ENCODE measurements at regions not wholly inside any gene's neighbourhood (a gene's known extent, or its start where the extent isn't known, plus 50 kb on each side); places are given as distances from the start of the nearest gene placed in this dataset.

DNA sequence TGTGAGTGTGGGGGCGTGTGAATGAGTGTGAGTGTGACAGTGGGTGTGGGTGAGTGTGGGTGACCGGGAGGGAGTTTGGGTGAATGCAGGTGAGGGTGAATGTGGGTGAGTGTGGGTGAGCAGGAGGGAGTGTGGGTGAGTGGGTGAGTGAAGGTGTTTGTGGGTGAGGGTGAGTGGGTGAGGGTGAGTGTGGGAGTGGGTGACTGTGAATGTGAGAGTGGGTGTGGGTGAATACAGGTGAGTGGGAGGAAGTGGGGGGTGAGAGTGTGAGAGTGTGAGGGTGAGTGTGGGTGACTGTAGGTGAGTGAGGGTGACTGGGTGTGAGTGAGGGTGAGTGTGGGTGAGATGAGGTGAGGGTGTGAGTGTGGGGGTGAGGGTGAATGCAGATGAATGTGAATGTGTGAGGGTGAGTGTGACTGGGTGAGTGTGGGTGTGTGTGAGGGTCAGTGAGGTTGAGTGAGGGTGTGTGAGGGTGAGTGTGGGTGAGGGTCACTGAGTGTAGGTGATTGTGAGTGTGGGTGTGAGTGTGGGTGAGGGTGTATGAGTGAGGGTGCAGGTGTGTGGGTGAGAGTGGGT, 1677.3 kb upstream of the TENM3 start:
- no peak for FAIRE-seq

DNA sequence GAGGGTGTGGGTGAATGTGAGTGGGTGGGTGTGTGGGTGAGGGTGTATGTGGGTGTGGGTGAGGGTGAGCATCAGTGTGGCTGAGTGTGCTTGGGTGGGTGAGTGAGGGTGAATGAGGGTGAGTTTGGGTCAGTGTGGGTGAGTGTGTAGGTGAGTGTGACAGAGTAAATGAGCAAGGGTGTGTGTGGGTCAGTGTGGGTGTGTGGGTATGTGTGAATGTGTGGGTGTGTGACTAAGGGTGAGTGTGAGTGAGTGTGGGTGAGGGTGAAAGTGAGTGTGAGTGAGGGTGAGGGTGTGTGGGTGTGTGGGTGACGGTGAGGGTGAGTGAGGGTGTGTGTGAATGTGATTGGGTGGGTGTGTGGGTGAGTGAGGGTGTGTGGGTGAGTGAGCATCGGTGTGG, 1676.7 kb upstream of the TENM3 start:
- no peak for FAIRE-seq

DNA sequence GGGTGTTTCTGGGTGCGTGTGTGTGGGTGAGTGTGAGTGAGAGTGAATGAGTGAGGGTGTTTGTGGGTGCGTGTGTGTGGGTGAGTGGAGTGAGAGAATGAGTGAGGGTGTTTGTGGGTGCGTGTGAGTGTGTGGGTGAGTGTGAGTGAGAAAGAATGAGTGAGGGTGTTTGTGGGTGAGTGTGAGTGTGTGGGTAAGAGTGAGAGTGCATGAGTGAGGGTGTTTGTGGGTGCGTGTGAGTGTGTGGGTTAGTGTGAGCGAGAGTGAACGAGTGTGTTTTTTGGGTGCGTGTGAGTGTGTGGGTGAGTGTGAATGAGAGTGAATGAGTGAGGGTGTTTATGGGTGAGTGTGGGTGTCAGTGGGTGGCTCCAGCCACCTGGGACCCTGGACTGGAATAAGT, 1676.1 kb upstream of the TENM3 start:
- no peak for FAIRE-seq

DNA sequence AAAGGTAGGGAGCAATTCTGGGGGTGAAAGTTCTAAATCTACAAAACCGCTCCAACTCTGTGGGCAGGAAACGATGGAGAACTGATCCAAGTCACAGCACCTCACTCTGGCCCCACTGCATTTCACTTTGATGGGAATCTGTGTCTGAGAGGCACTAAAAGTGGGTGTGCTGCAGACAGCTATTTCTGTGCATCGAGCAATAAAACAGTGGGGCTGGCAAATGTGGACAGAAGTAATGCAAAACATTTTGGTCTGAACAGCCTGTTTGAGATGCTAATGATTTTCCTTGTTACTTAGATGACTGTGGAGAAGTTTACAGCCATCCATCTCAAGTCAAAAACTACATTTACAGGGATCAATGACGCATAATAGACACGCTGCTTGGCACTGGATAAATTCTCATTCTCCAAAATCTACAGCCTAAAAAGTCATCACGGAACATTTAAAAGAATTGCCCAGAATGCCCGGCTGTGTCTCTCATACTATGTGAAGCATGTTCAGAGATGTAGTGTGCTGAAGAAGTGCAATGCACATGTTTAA, 1671.6 kb upstream of the TENM3 start:
- no peak for FAIRE-seq

DNA sequence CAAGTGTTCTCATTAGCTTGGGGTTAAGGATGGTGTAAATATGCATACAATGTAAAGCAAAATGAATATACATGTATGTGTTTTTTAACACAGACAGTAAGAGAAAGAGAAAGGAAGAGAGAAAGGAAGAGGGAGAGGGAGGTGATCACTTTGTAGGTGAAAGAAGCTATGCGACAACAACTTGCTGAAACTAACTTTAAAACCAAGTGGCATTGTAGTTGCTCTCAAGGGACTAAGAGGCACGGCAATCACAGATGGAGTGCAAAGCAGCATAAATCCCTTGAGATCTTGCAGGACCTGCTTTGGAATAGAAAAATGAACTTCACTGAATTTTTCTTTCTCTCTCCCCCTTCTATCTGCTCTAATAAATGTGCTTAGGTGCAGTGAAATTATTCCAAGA, 1665.0 kb upstream of the TENM3 start:
- no peak for FAIRE-seq

DNA sequence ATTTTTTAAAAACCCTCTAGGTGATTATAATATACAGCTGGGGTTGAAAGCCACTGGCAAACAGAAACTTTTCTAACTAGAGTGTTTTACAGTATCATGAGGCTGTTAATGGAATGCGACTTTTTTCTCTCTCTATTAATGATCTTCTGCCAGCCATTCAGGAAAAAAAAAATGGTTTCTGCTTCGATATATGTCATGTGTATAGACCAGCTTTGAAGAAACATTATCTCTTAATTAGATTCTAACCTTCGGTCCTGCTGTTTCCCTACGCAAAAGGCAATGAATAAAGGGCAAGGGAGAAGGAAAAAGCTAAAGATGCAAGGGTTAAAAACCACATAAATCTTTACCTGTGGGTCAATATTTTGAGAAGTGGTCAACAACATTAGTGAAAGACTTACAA, 1662.1 kb upstream of the TENM3 start:
- FAIRE-seq, result no peak

DNA sequence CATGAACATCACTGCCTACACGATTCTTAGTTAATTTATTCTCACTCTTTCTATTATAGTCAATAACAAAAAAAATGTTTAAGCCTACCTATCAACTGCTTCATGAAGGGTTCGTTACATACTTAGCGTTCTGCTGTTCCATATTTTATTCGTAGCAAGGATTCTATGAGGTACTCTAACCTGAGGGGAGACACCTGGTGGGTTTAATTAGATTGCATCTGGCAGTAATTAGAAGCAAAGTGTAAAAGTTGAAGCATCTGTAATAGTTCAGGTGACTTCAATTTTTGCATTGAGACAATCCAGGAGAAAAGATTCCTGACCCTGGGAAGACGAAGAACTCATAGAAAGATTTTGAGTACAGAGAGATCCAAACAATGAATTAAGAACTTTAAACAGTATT, 1655.8 kb upstream of the TENM3 start:
- FAIRE-seq, result no peak

DNA sequence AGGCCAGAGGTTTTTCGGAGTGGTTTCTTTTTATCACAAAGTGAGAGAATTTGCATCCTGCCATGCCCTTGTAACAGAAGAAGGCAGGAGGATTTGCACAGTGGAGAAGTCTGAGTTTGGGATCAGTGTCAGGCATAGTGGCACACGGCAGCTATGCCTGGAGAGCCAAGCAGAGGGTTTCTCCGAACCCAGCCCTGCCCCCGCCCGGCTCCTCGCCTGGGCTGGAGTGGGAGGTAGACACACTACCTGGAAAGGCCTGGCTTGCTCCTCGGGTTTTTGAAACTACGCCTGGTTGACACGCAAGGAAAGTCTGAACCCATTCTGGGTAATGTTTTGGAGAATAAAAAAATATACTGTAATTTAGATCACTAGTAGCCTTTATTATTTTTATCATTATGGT, 1653.6 kb upstream of the TENM3 start:
- no peak for FAIRE-seq

DNA sequence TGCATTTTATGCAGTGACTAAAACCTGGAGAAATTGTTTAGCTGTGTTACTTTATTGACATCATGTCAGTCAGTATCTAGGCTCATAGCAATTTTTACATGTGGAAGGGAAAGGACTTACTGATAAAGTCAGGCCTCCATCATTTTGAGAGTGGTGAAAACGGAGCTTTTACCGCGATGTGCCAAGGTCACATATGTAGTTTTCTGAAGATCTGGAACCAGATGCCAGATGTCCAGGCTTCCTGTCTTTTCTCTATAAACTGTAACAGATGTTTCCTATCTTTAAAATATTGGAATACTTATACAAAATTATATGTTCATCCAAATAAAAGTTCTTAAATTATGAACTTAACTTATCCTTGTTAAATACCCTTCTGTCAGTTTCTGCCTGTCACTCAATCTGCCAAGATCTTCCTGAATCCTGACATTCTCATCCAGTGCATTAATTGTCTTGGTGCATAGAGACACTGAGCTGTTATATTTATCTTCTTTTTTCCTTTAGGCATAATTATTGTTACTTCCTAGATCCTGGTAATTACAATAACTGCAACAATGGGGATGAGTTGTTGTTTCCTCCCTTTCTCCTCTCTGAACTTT, 1646.2 kb upstream of the TENM3 start:
- FAIRE-seq, result no peak

DNA sequence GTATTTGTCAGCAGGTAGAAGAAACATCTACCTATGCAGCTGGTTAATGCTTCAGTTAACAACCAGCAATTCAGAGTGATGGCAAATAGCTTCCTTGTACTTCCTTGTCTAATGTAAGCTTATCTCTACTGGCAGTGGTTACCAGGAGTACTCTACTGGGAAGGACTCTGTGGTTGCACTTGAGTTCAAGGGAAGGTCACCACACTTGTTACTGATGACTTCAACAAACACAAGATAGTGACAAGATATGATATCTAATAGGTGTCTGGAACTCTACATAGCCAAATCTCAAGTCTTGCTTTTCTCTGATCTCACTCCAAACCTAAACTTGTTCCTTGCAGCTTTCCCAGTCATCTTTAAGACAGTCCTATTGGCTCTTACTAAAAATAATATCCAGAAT, 1644.9 kb upstream of the TENM3 start:
- no peak for FAIRE-seq

DNA sequence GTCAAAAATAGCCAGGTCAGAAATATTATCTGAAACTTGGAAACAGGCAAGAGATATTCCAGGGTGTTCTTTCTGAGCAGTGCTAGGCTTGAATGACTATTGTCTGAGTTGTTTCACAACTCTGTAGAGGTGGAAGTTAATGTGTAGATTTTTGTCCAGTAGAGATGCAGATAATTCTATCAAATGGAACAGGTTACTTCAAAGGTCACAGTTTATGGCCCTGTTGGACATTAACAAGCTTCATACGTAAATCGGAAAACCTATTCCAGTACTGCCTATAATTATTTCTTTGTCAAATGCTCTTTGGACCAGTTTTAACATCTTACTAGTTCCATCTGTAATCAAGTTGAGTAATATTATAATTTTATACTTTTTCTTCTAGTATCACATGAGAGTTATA, 1639.4 kb upstream of the TENM3 start:
- FAIRE-seq, result no peak

DNA sequence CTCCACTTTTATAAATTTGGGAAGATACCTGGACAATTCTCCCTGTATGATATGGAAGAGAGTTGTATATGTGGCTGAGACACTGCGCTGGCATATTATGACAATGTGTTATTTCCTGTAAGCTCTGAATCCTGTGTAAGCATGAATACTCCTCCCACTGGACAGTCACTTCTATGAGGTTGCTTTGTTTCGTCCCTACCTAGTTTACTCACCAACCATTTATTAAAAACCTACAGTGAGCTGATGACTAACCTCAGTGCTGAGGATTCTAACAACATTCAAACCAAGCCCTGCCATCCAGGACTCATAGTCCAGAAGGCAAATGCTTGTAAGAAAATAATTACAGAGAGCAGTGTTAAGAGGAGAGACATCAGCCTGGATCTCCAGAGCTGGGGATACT, 1632.9 kb upstream of the TENM3 start:
- no peak for FAIRE-seq

DNA sequence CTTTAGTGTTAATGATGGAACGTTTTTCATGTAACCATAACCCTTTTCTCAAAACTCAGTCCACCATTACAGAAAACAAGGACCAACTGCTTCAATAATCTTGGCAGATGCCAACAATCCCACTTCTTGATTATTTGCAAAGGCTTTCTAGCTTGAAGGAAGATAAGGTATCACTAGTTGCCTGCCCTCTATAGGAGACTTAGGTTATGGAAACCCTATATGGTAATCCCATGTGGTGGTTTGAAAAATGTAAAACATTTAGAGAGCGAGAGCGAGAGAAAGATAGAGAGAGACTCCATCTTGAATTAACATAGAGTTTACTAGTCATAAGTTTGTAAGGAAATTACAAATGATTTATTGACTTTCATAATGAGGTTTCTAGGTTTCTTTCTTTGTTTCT, 1627.5 kb upstream of the TENM3 start:
- no peak for FAIRE-seq

DNA sequence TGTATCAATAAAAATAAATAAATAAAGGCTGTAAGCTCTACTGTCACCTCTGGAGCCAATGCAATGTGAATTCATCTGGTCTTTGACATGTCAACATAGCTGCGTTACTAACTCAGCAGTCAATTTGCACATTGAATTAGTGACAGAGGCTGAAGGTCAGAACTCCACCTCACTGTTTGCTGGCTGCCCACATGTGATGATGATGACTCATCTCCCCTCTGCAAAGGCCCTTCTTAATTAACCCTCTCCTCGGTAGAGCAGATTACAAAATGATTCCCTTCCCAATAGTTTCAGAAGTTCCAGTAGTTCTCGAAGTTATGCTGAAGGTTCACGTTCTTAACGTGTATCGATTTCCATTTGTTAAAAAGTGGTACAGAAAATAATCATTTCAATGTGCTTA, 1626.0 kb upstream of the TENM3 start:
- FAIRE-seq, result no peak

DNA sequence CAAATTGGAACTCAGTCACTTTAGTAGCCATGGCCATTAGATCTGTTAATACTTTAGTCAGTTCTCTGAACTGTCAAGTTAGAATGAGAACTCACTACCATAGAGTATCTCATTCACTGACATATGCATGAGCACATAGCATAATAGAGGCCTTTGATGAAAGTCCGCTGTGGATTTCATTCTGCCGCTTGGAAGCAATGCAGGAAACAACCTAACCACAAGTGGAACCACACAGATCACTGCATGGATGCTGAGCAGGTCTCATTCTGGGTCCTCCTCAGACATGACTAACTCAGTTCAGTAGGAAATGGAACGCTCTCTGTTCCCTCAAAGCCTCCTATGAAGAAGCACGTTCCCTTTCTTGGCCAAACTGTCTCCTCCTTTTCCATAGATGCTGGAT, 1624.8 kb upstream of the TENM3 start:
- no peak for FAIRE-seq

DNA sequence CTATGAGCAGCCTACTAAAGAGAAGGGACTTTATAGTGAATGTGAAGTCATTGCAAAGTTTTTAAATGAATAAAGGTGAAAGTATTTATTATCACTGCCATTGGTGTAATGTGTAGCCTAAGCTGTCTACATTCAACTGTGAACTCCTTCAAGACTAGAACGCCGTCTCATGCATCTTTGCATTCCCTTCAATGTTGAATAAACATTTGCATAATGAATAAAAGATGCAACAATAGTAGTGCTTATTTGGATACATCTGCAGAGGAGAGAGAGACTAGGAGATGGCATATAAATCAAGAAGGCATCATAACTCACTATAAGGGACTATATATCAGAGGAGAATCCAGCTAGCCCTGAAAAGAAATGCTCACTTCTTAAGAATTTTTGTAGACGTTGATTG, 1623.8 kb upstream of the TENM3 start:
- no peak for FAIRE-seq

DNA sequence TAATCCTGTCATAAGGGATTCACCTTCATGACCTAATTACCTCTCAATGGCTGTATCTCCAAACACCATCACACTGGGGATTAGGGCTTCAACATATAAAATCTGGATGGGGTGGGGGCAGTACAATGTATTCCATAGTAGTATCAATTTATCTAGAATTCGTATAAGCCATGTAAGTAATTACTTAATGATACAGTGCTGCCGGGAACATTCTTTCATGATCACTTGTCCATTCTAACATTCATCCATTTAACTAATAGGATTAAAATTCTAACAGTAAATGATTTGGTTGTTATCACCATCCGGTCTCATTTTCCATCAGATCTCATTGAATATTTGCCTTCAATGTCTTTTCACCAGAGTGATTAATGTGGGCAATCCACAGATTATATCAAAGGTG, 1620.9 kb upstream of the TENM3 start:
- FAIRE-seq, result no peak

DNA sequence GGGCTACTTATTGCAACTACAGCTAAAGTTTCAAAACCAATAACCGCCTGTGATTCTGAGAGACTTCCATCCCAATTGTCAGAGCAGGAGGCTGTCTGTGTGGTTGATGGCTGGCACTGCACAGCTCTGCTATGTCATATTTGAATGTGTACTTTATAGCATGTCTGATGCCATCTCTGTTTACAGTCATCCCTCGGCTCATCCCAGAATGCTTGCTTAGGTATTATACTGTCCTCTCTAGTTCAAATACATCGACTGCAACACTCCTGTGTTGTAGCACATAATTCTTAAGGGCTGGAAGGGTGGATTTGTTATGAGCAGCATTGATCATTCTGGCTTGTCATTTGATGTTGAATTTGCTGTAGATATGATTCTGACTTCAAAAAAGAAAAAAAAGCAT, 1617.5 kb upstream of the TENM3 start:
- FAIRE-seq, result no peak

DNA sequence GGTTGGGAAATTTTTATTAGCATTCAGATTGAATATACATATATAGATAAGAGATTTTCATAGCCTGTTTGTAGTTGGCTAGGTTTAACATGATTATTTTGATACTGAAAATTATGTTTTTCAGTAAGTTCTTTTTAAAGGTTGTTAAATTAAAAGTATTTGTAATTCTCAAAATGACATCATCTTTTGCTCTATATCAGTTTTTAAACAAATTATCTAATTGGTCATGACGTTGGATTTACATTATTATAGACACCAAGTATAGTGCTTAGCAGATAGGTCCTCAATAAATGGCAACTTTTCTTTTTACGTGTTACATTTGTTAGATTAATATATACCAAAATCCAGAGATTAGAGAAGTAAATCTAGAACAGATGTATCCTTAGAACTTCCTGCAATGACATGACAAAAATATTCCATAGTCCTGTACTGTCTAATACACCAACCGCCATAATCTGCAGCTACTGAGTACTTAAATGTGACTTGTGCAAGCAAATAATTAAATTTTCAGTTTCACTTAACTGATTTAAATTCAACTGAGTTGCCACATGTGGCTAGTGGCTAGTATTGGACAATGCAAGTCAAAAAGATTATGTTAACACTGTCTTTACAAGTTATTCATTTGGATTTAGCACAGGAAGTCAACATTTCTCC, 1613.1 kb upstream of the TENM3 start:
- no peak for FAIRE-seq

DNA sequence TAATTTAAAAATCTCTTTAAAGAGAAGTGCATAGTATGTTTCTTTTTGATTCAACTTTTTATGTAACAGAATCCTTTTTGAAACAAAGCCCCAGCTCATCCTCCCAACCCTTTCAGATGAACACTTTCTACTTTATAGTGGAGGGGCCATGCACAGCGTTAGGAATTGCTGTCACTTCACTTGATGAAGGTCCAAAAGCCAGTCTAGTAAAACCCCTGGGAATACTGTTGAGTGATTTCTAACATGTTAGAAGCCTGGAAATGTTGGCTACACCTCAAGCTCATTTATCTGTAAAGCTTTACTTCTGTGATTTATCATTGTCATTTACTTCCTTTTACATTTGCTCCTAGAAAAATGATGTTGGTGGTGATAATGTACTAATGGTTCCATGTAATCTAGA, 1608.9 kb upstream of the TENM3 start:
- FAIRE-seq, result no peak

DNA sequence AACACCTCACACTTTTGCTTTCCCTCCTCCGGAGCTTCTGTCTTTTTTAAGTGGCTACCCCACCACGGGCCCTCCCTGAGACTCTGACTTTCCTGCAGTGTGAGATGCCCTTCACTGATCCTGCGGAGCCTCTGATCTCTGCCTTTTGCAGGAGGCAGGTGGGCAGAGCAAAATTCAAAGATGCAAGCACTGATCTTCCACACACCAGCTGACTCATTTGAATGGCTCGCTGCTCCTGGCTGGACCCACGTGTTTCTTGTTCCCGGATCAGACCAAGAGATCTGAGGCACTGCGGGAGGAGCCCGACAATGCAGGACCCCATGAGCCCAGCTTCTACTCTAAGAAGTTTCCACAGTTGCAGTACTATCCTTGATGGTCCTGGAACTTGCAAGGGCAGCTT, 1607.9 kb upstream of the TENM3 start:
- FAIRE-seq, result no peak

DNA sequence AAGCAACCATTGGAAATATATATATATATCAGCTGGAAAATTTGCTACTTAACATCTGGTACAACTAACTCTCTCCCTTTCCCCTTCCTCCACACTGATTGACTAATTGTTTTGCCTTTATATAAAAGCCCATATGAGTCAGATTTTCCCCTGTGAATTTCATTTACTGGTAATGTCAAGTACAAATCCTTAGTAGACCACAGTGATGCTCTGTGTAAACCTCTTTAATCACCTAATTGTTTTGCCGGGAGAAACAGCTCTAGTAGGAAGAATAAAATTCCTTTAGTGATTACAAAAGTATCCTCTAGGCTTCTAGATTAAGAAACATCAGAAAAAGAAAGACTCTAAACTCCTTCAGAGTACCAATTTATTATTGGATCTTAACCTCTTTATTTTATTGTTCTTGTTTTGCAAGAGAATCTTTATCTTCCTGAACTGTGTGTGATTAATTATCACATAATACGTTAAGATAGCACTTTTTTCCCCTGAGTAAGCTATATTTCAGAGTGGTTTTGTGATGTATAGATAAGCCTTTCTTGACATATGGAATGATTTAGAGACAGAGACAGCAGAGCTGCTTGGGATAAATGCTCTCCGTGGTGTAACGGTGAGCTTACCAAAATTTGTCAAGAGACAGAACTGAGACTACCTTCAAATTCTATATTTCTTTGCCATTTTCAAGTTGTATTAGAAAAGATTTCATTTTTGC, 1606.4 kb upstream of the TENM3 start:
- no peak for FAIRE-seq

DNA sequence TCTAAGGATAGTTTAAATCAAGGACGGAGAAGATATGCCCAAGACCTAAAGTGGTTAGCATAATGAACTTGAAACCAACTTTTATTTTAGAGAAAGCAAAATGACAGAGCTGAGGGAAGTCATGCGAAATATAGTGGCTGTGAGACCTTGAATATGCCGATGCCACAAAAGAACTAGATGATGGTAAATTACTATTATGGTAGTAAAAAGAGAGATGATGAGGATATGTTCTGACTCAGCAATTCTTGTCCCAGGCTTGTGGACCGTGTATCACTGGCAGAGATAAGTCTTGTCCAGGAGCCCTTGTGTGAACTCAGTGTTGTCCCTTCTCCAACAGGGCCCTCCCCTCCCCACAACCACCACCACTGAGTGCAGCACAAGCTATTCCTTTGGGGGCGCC, 1605.6 kb upstream of the TENM3 start:
- no peak for FAIRE-seq

DNA sequence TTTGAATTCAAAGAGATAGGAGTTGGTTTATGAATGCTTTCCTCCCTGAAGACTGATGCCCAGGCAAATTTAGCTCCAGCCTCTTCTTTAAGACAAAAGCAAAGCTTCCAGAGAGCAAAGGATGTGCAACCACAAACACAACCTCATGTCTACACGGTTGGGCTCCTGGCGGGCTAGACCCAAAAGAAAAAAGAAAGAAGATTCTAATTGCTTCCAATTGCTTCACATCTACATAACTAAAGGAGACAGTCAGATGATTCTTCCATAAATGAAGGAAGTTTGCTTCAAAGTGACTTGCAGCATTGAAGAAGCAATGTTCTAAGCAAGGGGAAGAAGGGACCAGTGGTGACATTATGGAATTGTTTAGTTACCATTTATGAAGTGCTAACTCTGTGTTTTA, 1603.0 kb upstream of the TENM3 start:
- no peak for FAIRE-seq
